ENCODE measurements at regions not wholly inside any gene's neighbourhood (a gene's known extent, or its start where the extent isn't known, plus 50 kb on each side); places are given as distances from the start of the nearest gene placed in this dataset.
A peak's percentile ranks its signal among the peaks of the same experiment; 100 is the strongest.

DNA sequence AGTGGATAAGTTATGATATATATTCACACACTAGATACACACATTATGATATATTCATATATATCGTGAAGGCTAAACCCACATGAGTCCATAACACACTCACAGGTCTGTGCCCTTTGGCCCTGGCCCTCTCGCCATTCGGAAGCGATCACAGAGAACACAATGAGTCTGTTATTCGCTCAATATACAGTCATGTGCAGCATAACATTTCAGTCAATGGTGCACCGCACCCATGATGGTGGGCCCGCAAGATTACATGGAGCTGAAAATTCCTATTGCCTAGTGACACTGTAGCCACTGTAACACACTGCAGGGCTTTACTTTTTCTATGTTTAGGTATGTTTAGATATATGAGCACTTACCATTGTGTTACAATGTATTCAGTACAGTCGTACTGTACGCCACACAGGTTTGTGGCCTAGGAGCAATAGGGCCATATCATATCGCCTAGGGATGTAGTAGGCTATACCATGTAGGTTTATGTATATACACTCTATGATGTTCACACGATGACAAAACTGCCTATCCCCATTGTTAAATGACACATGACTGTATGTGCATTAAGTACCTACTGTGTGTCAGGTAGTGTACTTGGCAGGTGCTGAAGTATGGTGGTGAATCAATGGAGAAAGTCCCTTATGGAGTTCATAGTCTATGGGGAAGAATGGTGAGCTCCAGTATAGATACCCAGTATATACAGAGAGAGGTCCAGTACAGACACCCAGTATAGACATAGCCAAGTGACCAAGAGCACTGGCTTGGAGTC, 198.8 kb upstream of the KLF14 start:
- H3K27me3 ChIP-seq, result no peaks in the 10 kb centered on the region
- TF ChIP-seq POLR2A (IDR thresholded peaks at IDR 0.05), result no peak
- TF ChIP-seq, protein P1, sequence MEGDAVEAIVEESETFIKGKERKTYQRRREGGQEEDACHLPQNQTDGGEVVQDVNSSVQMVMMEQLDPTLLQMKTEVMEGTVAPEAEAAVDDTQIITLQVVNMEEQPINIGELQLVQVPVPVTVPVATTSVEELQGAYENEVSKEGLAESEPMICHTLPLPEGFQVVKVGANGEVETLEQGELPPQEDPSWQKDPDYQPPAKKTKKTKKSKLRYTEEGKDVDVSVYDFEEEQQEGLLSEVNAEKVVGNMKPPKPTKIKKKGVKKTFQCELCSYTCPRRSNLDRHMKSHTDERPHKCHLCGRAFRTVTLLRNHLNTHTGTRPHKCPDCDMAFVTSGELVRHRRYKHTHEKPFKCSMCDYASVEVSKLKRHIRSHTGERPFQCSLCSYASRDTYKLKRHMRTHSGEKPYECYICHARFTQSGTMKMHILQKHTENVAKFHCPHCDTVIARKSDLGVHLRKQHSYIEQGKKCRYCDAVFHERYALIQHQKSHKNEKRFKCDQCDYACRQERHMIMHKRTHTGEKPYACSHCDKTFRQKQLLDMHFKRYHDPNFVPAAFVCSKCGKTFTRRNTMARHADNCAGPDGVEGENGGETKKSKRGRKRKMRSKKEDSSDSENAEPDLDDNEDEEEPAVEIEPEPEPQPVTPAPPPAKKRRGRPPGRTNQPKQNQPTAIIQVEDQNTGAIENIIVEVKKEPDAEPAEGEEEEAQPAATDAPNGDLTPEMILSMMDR (IDR thresholded peaks at IDR 0.05), result no peak
- WGBS, 2 donors, result 90 to 92% methylated on average over 11 of the region's 11 CpGs
- DNase-seq, result no peak
- no peaks in the 10 kb centered on the region for H3K36me3 ChIP-seq
- H3K27ac ChIP-seq, result no peak overlapping the region
- no peak overlapping the region for H3K4me3 ChIP-seq (replicated peaks in 1 of 3)
- intact Hi-C loops (cut with DNase I), result no loop called here
- H3K4me1 ChIP-seq, result peaks cover 34 to 59% of the 10 kb centered on the region in 2 donors
- no peaks in the 10 kb centered on the region for H3K9me3 ChIP-seq

DNA sequence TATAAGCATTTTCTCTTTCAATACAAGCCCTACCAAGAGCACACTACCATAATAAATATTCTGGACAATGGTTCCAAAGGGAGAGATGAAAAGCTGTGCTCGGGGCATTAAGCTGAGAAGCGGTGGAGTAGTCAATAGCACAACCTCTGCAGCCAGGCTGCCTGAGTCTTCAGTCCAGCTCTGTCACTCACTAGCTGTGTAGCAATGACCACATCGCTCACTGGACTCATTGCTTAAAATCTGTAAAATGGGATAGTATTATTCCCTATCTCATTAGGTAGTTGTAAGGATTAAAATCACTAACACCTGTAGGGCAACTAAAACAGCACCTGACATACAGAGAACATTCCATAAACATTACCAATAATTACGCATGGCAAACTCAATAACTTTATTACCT, 199.9 kb upstream of the KLF14 start:
- H3K27me3 ChIP-seq, result no peaks in the 10 kb centered on the region
- no peaks in the 10 kb centered on the region for H3K36me3 ChIP-seq
- intact Hi-C loops (cut with DNase I), result no loop called here
- no peak for TF ChIP-seq POLR2A (IDR thresholded peaks at IDR 0.05)
- TF ChIP-seq, protein P1 (IDR thresholded peaks at IDR 0.05), result no peak
- no peak overlapping the region for H3K4me3 ChIP-seq (replicated peaks in 1 of 3)
- H3K4me1 ChIP-seq, result peaks cover 38 to 60% of the 10 kb centered on the region in 2 donors
- H3K27ac ChIP-seq, result peak overlapping the region in 2 of 3 donors; percentile 0 to 27
- 72 to 98% methylated on average over 4 of the region's 4 CpGs for WGBS, 2 donors
- no peaks in the 10 kb centered on the region for H3K9me3 ChIP-seq
- no peak for DNase-seq

DNA sequence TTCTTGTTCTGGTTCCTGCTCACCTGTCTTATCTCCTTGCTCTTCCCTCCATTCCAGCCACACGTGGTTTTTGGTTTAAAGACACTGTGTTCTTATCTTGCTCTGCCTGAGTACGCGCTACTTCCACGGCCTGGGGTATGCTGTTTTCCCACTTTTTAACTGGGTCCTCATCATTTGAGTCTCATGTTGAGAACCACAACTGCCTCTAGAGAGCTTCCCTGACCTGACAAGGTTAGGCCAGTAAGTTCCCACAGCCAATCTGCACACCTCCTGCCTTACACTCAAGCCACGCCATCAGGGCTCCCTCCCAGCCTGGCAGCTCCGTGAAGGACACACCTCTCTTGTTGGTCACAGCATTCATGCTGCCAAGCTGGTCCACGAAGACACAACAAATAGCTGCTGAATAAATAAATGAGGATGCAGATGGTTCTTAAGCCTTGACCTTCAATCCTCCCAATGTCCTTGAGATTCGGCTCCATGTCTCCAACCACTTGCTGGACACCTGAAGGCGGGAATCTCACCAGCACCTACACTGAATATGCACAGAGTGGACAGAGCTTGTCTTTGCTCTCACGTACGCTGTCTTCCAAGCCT, 201.7 kb upstream of the KLF14 start:
- Histone ChIP-seq H3K27ac (peak overlapping the region; percentile 13 to 93 (median 53)), H3K36me3 (no peaks in the 10 kb centered on the region), H3K4me3 (replicated peaks in 1 of 3) (no peak overlapping the region), H3K4me1 (peaks cover 32 to 56% of the 10 kb centered on the region in 2 donors), H3K27me3 (no peaks in the 10 kb centered on the region), H3K9me3 (no peaks in the 10 kb centered on the region)
- no peak for DNase-seq
- intact Hi-C loops (cut with DNase I), result no loop called here
- TF ChIP-seq, protein P1 (IDR thresholded peaks at IDR 0.05), result no peak
- no peak for TF ChIP-seq POLR2A (IDR thresholded peaks at IDR 0.05)
- WGBS, 2 donors, result 91 to 94% methylated on average over 11 of the region's 11 CpGs

DNA sequence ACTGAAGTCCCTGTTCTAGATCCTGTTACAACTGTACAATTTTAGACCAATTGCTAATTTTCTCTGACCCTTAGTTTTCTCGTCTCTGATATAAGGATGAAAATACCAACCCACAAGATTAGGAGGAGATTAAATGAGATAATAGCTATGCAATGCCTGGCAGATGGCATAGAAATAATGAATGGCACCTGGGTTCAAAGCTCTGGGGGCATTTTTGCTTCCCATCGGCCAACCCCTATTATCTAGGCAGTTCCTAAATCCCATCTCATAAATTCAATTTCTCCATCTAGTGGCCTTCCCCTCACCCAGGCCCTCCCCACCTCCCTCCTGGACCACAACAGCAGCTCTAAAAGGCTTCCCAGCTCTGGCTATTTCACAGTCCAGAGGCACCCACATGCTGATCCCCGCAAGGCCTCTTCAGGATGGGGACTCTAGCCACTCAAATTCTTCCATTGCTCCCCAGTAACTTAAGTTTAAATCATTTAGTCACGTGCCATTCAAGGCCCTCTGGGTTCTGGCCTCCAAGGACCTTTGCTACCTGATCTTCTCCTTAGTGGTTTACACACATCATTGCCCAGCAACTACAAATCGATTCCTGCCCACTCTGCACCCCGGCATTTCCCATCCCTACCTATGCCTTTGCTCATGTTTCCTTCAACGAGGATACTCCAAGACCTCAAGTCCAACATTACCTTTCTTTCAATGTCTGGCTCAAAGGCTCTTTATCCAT, 202.4 kb upstream of the KLF14 start:
- WGBS, 2 donors, result 75 to 84% methylated on average over 7 of the region's 7 CpGs
- Histone ChIP-seq H3K4me3 (replicated peaks in 1 of 3) (no peak overlapping the region), H3K36me3 (no peaks in the 10 kb centered on the region), H3K27ac (peak overlapping the region; percentile 13 to 93 (median 53)), H3K27me3 (no peaks in the 10 kb centered on the region), H3K9me3 (no peaks in the 10 kb centered on the region), H3K4me1 (peaks cover 27 to 51% of the 10 kb centered on the region in 2 donors)
- DNase-seq, result no peak
- TF ChIP-seq, protein P1 (IDR thresholded peaks at IDR 0.05), result no peak
- no peak for TF ChIP-seq POLR2A (IDR thresholded peaks at IDR 0.05)
- intact Hi-C loops (cut with DNase I), result no loop called here
